KMS-11 (cell line): ENCODE measurements at regions not wholly inside any gene's neighbourhood (a gene's known extent, or its start where the extent isn't known, plus 50 kb on each side); places are given as distances from the start of the nearest gene placed in this dataset.

ENCODE experiments used
- H2AFZ ChIP-seq: fragments of 200-600 bp; sonication (generic); 2 replicates; pipeline ENCODE4 v1.6.1; 2016; ENCODE audit warnings: antibody characterized with exemption, mixed run types, low read depth
- H3K27ac ChIP-seq: fragments of 200-600 bp; sonication (generic); 2 replicates; pipeline ENCODE4 v1.6.1; 2016; ENCODE audit warnings: mild to moderate bottlenecking, mixed run types
- H3K27me3 ChIP-seq: fragments of 200-600 bp; sonication (generic); 2 replicates; pipeline ENCODE4 v1.6.1; 2017; ENCODE audit warnings: mild to moderate bottlenecking, low read depth, mixed run types, moderate library complexity; ENCODE audit not compliant: insufficient read depth
- H3K36me3 ChIP-seq: fragments of 200-600 bp; sonication (generic); 2 replicates; pipeline ENCODE4 v1.6.1; 2017; ENCODE audit warnings: mild to moderate bottlenecking, mixed run types; ENCODE audit not compliant: insufficient read depth
- H3K4me1 ChIP-seq: fragments of 200-600 bp; sonication (generic); 2 replicates; pipeline ENCODE4 v1.6.1; 2016; ENCODE audit warnings: mild to moderate bottlenecking, low read depth, mixed run types; ENCODE audit not compliant: poor library complexity, severe bottlenecking
- H3K4me2 ChIP-seq: fragments of 200-600 bp; sonication (generic); 2 replicates; pipeline ENCODE4 v1.7.0; 2016; ENCODE audit warnings: mild to moderate bottlenecking, mixed run types
- H3K4me3 ChIP-seq: fragments of 200-600 bp; sonication (generic); IDR thresholded peaks from 2 replicates; pipeline ENCODE4 v1.6.1; 2017; ENCODE audit warnings: low read depth, low read length, mixed read lengths; ENCODE audit not compliant: insufficient read depth
- H3K79me2 ChIP-seq: fragments of 200-600 bp; sonication (generic); 2 replicates; pipeline ENCODE4 v1.6.1; 2016; ENCODE audit warnings: low read depth, mixed run types; ENCODE audit not compliant: insufficient read depth
- H3K9ac ChIP-seq: fragments of 200-600 bp; sonication (generic); 2 replicates; pipeline ENCODE4 v1.6.1; 2016; ENCODE audit warnings: mild to moderate bottlenecking, mixed run types
- H4K20me1 ChIP-seq: fragments of 200-600 bp; sonication (generic); 2 replicates; pipeline ENCODE4 v1.6.1; 2016; ENCODE audit warnings: mild to moderate bottlenecking, mixed run types; ENCODE audit not compliant: insufficient read depth
- TF ChIP-seq, protein P1 (sequence below): fragments of 200-600 bp; sonication (generic); conservative IDR thresholded peaks from 2 replicates; pipeline ENCODE4 v1.6.1; 2017; ENCODE audit warnings: low read depth, mild to moderate bottlenecking, antibody characterized with exemption, low read length, moderate library complexity, mixed read lengths

DNA sequence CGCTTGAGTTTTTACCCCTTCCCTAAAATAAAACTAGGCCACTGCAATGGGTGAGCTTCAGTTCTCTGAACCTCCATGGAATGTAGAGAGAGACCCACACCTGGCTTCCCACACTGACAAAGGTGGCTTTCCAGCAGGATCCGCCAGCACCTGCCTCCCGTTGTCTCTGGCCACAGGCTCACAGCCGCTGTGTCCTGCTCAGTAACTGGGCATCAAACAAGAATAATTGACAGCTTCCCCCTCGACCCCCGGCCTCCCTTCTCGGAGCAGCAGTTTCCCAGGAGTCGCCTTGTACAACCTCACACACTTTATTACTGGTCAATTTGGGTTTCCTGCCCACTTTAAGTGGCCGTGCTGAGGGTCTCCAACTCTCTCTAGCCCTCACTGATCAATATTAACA lies 586.1 kb upstream of the PSMD7 start:
- H3K27me3 ChIP-seq: no peaks in the 10 kb centered on the region
- no peak overlapping the region for H3K4me2 ChIP-seq
- H3K9ac ChIP-seq: no peak overlapping the region
- H3K79me2 ChIP-seq: no peaks in the 10 kb centered on the region
- no peaks in the 10 kb centered on the region for H3K4me1 ChIP-seq
- TF ChIP-seq, protein P1, sequence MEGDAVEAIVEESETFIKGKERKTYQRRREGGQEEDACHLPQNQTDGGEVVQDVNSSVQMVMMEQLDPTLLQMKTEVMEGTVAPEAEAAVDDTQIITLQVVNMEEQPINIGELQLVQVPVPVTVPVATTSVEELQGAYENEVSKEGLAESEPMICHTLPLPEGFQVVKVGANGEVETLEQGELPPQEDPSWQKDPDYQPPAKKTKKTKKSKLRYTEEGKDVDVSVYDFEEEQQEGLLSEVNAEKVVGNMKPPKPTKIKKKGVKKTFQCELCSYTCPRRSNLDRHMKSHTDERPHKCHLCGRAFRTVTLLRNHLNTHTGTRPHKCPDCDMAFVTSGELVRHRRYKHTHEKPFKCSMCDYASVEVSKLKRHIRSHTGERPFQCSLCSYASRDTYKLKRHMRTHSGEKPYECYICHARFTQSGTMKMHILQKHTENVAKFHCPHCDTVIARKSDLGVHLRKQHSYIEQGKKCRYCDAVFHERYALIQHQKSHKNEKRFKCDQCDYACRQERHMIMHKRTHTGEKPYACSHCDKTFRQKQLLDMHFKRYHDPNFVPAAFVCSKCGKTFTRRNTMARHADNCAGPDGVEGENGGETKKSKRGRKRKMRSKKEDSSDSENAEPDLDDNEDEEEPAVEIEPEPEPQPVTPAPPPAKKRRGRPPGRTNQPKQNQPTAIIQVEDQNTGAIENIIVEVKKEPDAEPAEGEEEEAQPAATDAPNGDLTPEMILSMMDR: no peak
- no peak overlapping the region for H2AFZ ChIP-seq
- no peaks in the 10 kb centered on the region for H4K20me1 ChIP-seq
- H3K27ac ChIP-seq: no peak overlapping the region
- no peak overlapping the region for H3K4me3 ChIP-seq
- no peaks in the 10 kb centered on the region for H3K36me3 ChIP-seq

DNA sequence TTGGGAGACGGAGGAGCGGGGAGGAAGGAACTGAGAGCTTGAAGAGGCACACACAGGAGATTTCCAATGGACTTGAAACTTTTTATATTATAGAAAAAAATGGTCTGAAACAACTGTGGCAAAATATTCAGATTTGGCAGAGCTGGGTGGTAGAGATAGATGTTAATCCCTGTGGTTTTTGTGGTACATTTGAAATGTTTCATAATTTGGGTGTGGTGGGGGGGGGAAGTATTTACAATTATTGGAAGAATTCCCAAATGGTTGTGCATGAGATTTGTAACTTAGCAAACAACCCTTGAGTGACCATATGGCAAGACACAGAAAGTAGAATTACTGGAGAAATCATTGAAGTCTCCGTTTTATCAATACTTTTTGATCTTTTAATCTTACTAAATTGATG lies 588.8 kb upstream of the PSMD7 start:
- no peaks in the 10 kb centered on the region for H3K27me3 ChIP-seq
- no peak overlapping the region for H3K4me3 ChIP-seq
- no peak overlapping the region for H3K9ac ChIP-seq
- no peak overlapping the region for H2AFZ ChIP-seq
- H3K79me2 ChIP-seq: no peaks in the 10 kb centered on the region
- H3K4me2 ChIP-seq: no peak overlapping the region
- H3K36me3 ChIP-seq: no peaks in the 10 kb centered on the region
- no peaks in the 10 kb centered on the region for H3K4me1 ChIP-seq
- TF ChIP-seq, protein P1: no peak
- H3K27ac ChIP-seq: no peak overlapping the region
- H4K20me1 ChIP-seq: no peaks in the 10 kb centered on the region

DNA sequence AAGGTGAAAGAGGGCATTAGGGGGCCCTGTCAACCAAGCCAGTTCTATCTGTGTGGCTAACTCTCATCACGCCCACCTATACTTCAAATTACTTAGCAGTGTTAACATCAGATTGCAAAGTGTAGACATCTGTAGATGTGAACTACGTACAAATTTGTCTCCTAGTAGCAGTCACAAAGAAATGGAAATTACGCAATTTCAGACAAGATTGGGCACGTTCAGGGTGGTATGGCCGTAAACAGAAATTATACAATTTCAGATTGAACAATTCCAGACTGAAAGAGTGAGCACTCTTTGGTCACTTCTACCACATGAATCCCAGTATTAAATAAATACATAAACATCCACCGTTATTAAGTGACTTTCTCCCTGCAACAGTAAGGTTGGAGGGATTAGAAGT lies 592.7 kb upstream of the PSMD7 start:
- Histone ChIP-seq H2AFZ (no peak overlapping the region), H3K4me2 (no peak overlapping the region)
- TF ChIP-seq, protein P1: no peak

DNA sequence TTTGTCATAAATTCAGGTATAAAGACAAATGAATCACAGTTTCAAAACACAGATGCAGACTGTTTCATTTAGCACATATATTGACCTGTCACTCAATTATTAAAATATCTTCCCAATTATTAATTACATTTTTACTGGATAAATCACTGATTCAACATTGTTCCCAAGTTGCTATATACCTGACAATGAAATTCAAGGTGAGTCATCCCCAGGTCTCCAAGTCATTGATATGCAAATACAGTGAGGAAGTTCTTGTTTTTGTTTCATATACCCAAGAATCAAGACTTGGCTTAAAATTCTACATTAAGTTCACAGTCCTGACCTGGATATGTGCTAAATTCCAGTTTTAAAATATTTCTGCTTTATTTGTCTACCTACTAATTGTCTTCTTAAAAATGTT lies 599.3 kb upstream of the PSMD7 start:
- no peak overlapping the region for H3K4me2 ChIP-seq

More for the DNA sequence above, 592.7 kb upstream of the PSMD7 start:
- no peaks in the 10 kb centered on the region for H4K20me1 ChIP-seq
- no peak overlapping the region for H3K4me3 ChIP-seq
- H3K9ac ChIP-seq: no peak overlapping the region
- no peaks in the 10 kb centered on the region for H3K79me2 ChIP-seq
- no peak overlapping the region for H3K27ac ChIP-seq
- no peaks in the 10 kb centered on the region for H3K4me1 ChIP-seq
- no peaks in the 10 kb centered on the region for H3K27me3 ChIP-seq
- no peaks in the 10 kb centered on the region for H3K36me3 ChIP-seq

More for the DNA sequence above, 599.3 kb upstream of the PSMD7 start:
- H3K79me2 ChIP-seq: no peaks in the 10 kb centered on the region
- TF ChIP-seq, protein P1: no peak
- no peak overlapping the region for H3K9ac ChIP-seq
- H3K27ac ChIP-seq: no peak overlapping the region
- H2AFZ ChIP-seq: no peak overlapping the region
- H3K36me3 ChIP-seq: no peaks in the 10 kb centered on the region
- no peaks in the 10 kb centered on the region for H4K20me1 ChIP-seq
- no peaks in the 10 kb centered on the region for H3K27me3 ChIP-seq
- H3K4me1 ChIP-seq: no peaks in the 10 kb centered on the region
- no peak overlapping the region for H3K4me3 ChIP-seq
